H1 (cell line): ENCODE measurements at regions not wholly inside any gene's neighbourhood (a gene's known extent, or its start where the extent isn't known, plus 50 kb on each side); places are given as distances from the start of the nearest gene placed in this dataset.

Experiments used
- CTCF ChIA-PET: fragments of 300-600 bp; sonication (Branson Sonifier 250); formaldehyde crosslinking; loops from one replicate; lab custom pipeline; 2021; ENCODE audit not compliant: partially characterized antibody; lab: Charles Lee
- POLR2A ChIA-PET: fragments of 300-600 bp; sonication (Branson Sonifier 250); formaldehyde crosslinking; loops from one replicate; lab custom pipeline; 2021; ENCODE audit warnings: inconsistent platforms; ENCODE audit not compliant: partially characterized antibody; lab: Charles Lee
- DNase-seq, 2 experiments: peaks; one replicate each; pipeline versions ENCODE4 v3.0.0 to v3.0.0-alpha.2; 2010 to 2022; ENCODE audit warnings: low spot score in 2 of 2, low read depth in 1 of 2, mixed read lengths in 1 of 2
- FAIRE-seq: peaks from 2 replicates; lab custom pipeline; 2011; peaks lifted over from hg19 to GRCh38; lab: Jason Lieb, UNC
- H2AFZ ChIP-seq: 2 replicates; pipeline ENCODE4 v1.8.1; 2012; ENCODE audit warnings: low read length, inconsistent platforms
- H2AK5ac ChIP-seq: 2 replicates; pipeline ENCODE4 v1.6.1; 2013; ENCODE audit warnings: low read depth, low read length
- H2BK120ac ChIP-seq: replicated peaks from 2 replicates; pipeline ENCODE3; 2013; ENCODE audit warnings: low read depth, low read length, inconsistent platforms
- H2BK12ac ChIP-seq: 2 replicates; pipeline ENCODE4 v1.6.1; 2013; ENCODE audit warnings: low read depth, low read length
- H2BK15ac ChIP-seq: 2 replicates; pipeline ENCODE4 v1.6.1; 2013; ENCODE audit warnings: low read length
- H2BK20ac ChIP-seq: 2 replicates; pipeline ENCODE4 v1.6.1; 2013; ENCODE audit warnings: low read length
- H2BK5ac ChIP-seq: 2 replicates; pipeline ENCODE4 v1.6.1; 2013; ENCODE audit warnings: low read depth, low read length
- H3K14ac ChIP-seq: 2 replicates; pipeline ENCODE4 v1.6.1; 2013; ENCODE audit warnings: inconsistent platforms; ENCODE audit not compliant: insufficient read length
- H3K18ac ChIP-seq: 2 replicates; pipeline ENCODE4 v1.6.1; 2013; ENCODE audit warnings: low read length; ENCODE audit errors: extremely low read depth
- H3K23ac ChIP-seq: 2 replicates; pipeline ENCODE4 v1.6.1; 2013; ENCODE audit warnings: inconsistent platforms; ENCODE audit not compliant: insufficient read length
- H3K23me2 ChIP-seq: 2 replicates; pipeline ENCODE4 v1.6.1; 2013; ENCODE audit warnings: low read depth, low read length
- H3K27ac ChIP-seq: 2 replicates; pipeline ENCODE4 v1.6.1; 2011; ENCODE audit warnings: low read depth, low read length, inconsistent platforms
- H3K27me3 ChIP-seq, 4 experiments: replicated peaks in 1 of 4; 1 replicate in 1 of 4; 2 replicates in 3 of 4; pipeline versions ENCODE4 v1.6.1 to v1.8.1; 2011 to 2013; ENCODE audit warnings: low read length in 3 of 4, mild to moderate bottlenecking in 3 of 4, inconsistent platforms in 2 of 4, mixed read lengths in 2 of 4, moderate library complexity in 1 of 4; ENCODE audit not compliant: control insufficient read depth in 3 of 4, insufficient read depth in 3 of 4; ENCODE audit errors: extremely low read depth in 1 of 4
- H3K36me3 ChIP-seq, 4 experiments: 2 replicates each; pipeline versions ENCODE4 v1.6.1 to v1.8.1; 2011 to 2013; ENCODE audit warnings: mild to moderate bottlenecking in 4 of 4, low read length in 3 of 4, moderate library complexity in 2 of 4, control low read depth in 1 of 4, inconsistent platforms in 1 of 4; ENCODE audit not compliant: insufficient read depth in 4 of 4, control insufficient read depth in 2 of 4
- H3K4ac ChIP-seq: replicated peaks from 2 replicates; pipeline ENCODE3; 2013; ENCODE audit warnings: low read length, low read depth, mixed read lengths, inconsistent platforms; ENCODE audit not compliant: insufficient read length
- H3K4me1 ChIP-seq, 4 experiments: replicated peaks in 1 of 4; 1 replicate in 1 of 4; 2 replicates in 3 of 4; pipeline versions ENCODE4 v1.6.1 to v1.8.1; 2011 to 2013; ENCODE audit warnings: low read length in 3 of 4, inconsistent platforms in 2 of 4, mixed read lengths in 1 of 4; ENCODE audit not compliant: insufficient read depth in 4 of 4, control insufficient read depth in 3 of 4
- H3K4me2 ChIP-seq, 2 experiments: 2 replicates each; pipeline versions ENCODE4 v1.6.1 to v1.8.1; 2011 to 2013; ENCODE audit warnings: low read depth in 2 of 2, low read length in 2 of 2, control low read depth in 1 of 2, inconsistent platforms in 1 of 2, mild to moderate bottlenecking in 1 of 2; ENCODE audit not compliant: insufficient read depth in 1 of 2
- H3K4me3 ChIP-seq, 4 experiments: fragments of 200-600, 300-600 bp in 1 of 4; sonication (generic), shearing (Covaris generic), sonication (Bioruptor Twin) in 1 of 4; 2 replicates each; pipeline versions ENCODE4 v1.5.1 to v1.8.1; 2011 to 2016; ENCODE audit warnings: low read length in 4 of 4, low read depth in 3 of 4, control low read depth in 2 of 4, inconsistent platforms in 2 of 4, mild to moderate bottlenecking in 2 of 4, mixed read lengths in 1 of 4, moderate library complexity in 1 of 4; ENCODE audit not compliant: insufficient read depth in 2 of 4; ENCODE audit errors: extremely low read depth in 1 of 4
- H3K56ac ChIP-seq: replicated peaks from 2 replicates; pipeline ENCODE3; 2013; ENCODE audit warnings: low read depth, mild to moderate bottlenecking, mixed read lengths, low read length, inconsistent platforms; ENCODE audit not compliant: insufficient read length
- H3K79me1 ChIP-seq: 2 replicates; pipeline ENCODE4 v1.6.1; 2013; ENCODE audit warnings: low read depth, low read length, control low read depth
- H3K79me2 ChIP-seq, 2 experiments: 2 replicates each; pipeline versions ENCODE4 v1.6.1 to v1.8.1; 2012 to 2013; ENCODE audit warnings: low read length in 2 of 2, mild to moderate bottlenecking in 2 of 2, inconsistent platforms in 1 of 2; ENCODE audit not compliant: insufficient read depth in 2 of 2, control insufficient read depth in 1 of 2
- H3K9ac ChIP-seq, 4 experiments: replicated peaks in 1 of 4; 1 replicate in 1 of 4; 2 replicates in 3 of 4; pipeline versions ENCODE4 v1.6.1 to v1.8.1; 2011 to 2013; ENCODE audit warnings: low read depth in 3 of 4, low read length in 3 of 4, control low read depth in 2 of 4, mild to moderate bottlenecking in 2 of 4, moderate library complexity in 2 of 4, inconsistent platforms in 1 of 4; ENCODE audit errors: extremely low read depth in 1 of 4
- H3K9me3 ChIP-seq, 2 experiments: 2 replicates each; pipeline versions ENCODE4 v1.6.1 to v1.8.1; 2012 to 2013; ENCODE audit warnings: mild to moderate bottlenecking in 2 of 2, moderate library complexity in 2 of 2, control low read depth in 1 of 2, inconsistent platforms in 1 of 2, low read depth in 1 of 2, low read length in 1 of 2, mixed read lengths in 1 of 2; ENCODE audit not compliant: insufficient read depth in 2 of 2
- H4K20me1 ChIP-seq, 2 experiments: replicated peaks in 1 of 2; 2 replicates each; pipeline versions ENCODE3 to v1.8.1; 2011 to 2013; ENCODE audit warnings: inconsistent platforms in 2 of 2, low read length in 2 of 2, mild to moderate bottlenecking in 1 of 2; ENCODE audit not compliant: insufficient read depth in 2 of 2, control insufficient read depth in 1 of 2
- H4K5ac ChIP-seq: 2 replicates; pipeline ENCODE4 v1.6.1; 2013; ENCODE audit warnings: low read length, low read depth, mixed read lengths, inconsistent platforms; ENCODE audit not compliant: insufficient read length
- H4K8ac ChIP-seq: 2 replicates; pipeline ENCODE4 v1.8.0; 2013; ENCODE audit warnings: mild to moderate bottlenecking, moderate library complexity, low read length, inconsistent platforms; ENCODE audit not compliant: insufficient read depth; ENCODE audit errors: extremely low read depth
- H4K91ac ChIP-seq: replicated peaks from 2 replicates; pipeline ENCODE3; 2013; ENCODE audit warnings: low read length, mixed read lengths, inconsistent platforms; ENCODE audit not compliant: insufficient read length
- CBX8 ChIP-seq: fragments of 300-800, 300-1000 bp; sonication (generic); IDR thresholded peaks from 2 replicates; pipeline ENCODE4 v1.7.1; 2016; ENCODE audit warnings: low read depth, low read length, borderline replicate concordance
- FOSL1 ChIP-seq: IDR thresholded peaks from 2 replicates; pipeline ENCODE4 v1.6.1; 2011; ENCODE audit warnings: mild to moderate bottlenecking, low read depth, low read length, moderate library complexity; ENCODE audit not compliant: insufficient read depth
- GABPA ChIP-seq: IDR thresholded peaks from 2 replicates; pipeline ENCODE4 v1.6.1; 2011; ENCODE audit warnings: mild to moderate bottlenecking, low read length, moderate library complexity, borderline replicate concordance; ENCODE audit not compliant: insufficient read depth
- HDAC2 ChIP-seq, 2 experiments: fragments of 300-600 bp in 1 of 2; sonication (generic) in 1 of 2; IDR thresholded peaks; 2 replicates each; pipeline ENCODE4 v1.6.1; 2011 to 2012; ENCODE audit warnings: low read depth in 2 of 2, low read length in 2 of 2, mild to moderate bottlenecking in 2 of 2, moderate library complexity in 2 of 2, borderline replicate concordance in 1 of 2, inconsistent platforms in 1 of 2
- JUN ChIP-seq: IDR thresholded peaks from 2 replicates; pipeline ENCODE4 v1.6.1; 2011; ENCODE audit warnings: low read depth, mild to moderate bottlenecking, improper control_type of control experiment, low read length
- NANOG ChIP-seq: IDR thresholded peaks from 2 replicates; pipeline ENCODE4 v1.6.1; 2011; ENCODE audit warnings: low read length, low read depth, mild to moderate bottlenecking, inconsistent platforms; ENCODE audit not compliant: insufficient read depth, poor library complexity, severe bottlenecking
- POLR2AphosphoS5 ChIP-seq: IDR thresholded peaks from 2 replicates; pipeline ENCODE4 v1.6.1; 2011; ENCODE audit warnings: low read depth, low read length
- RFX5 ChIP-seq: IDR thresholded peaks from 2 replicates; pipeline ENCODE4 v1.6.1; 2011; ENCODE audit warnings: low read depth, low read length, improper control_type of control experiment, borderline replicate concordance
- RNF2 ChIP-seq: fragments of 200-900, 300-1000 bp; sonication (generic); IDR thresholded peaks from 2 replicates; pipeline ENCODE4 v1.7.1; 2016; ENCODE audit warnings: borderline replicate concordance, low read depth, mild to moderate bottlenecking, antibody characterized with exemption, low read length; ENCODE audit not compliant: poor library complexity, severe bottlenecking; ENCODE audit errors: missing control alignments
- SIN3A ChIP-seq, 2 experiments: IDR thresholded peaks in 1 of 2; conservative IDR thresholded peaks in 1 of 2; 2 replicates each; pipeline ENCODE4 v1.6.1; 2011 to 2012; ENCODE audit warnings: low read length in 2 of 2, improper control_type of control experiment in 1 of 2, low read depth in 1 of 2, mild to moderate bottlenecking in 1 of 2
- SRF ChIP-seq: IDR thresholded peaks from 2 replicates; pipeline ENCODE4 v1.6.1; 2011; ENCODE audit warnings: mild to moderate bottlenecking, low read depth, low read length, moderate library complexity
- SUZ12 ChIP-seq: fragments of 200-600 bp; sonication (generic); IDR thresholded peaks from 2 replicates; pipeline ENCODE4 v1.6.1; 2012; ENCODE audit warnings: mild to moderate bottlenecking, inconsistent platforms, low read length, moderate library complexity, mixed read lengths
- TAF7 ChIP-seq: optimal IDR thresholded peaks from 2 replicates; pipeline ENCODE3; 2011; ENCODE audit warnings: low read depth, mild to moderate bottlenecking, inconsistent platforms, low read length, moderate library complexity, borderline replicate concordance
- WGBS, 2 experiments: shearing (Covaris generic) in 1 of 2; methylation state at CpG; one replicate each; pipeline versions ENCODE4 v1.1.6 to v1.1.7; 2013 to 2015; ENCODE audit warnings: low lambda C conversion rate in 2 of 2, mixed read lengths in 2 of 2, inconsistent platforms in 1 of 2, low coverage in 1 of 2, missing lambda C conversion rate in 1 of 2; ENCODE audit not compliant: insufficient replicate concordance in 2 of 2, insufficient coverage in 1 of 2, insufficient read length in 1 of 2; ENCODE audit errors: extremely low coverage in 1 of 2, missing lambda C conversion rate in 1 of 2; 5-methylcytosine and 5-hydroxymethylcytosine counted together

DNA sequence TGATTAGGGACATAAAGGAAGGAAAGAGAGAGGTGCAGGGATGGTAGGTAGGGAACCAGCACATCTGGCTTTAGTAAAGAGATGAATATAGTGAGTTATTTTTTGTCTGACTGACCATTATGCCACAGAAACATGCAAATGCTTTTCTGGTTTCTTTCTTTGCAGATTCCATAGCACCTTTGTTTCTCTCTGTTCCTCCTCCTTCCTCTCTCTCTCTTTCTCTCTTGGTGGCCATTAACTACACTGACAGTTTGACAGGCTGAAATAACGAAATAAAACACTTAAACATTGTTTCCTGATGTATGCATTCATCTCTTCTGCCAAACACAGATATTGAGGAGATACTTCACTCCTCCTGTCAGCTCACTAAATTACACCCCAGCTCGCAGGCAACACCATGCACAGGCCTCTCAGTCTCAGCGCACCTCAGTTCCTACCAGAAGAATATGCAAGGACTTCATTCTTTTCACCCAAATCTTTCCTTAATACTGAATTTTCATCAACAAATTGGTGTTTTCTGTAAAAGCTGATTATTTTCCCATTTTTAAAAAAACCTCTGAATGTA is 406.9 kb upstream of the SOX5 start:
- Histone ChIP-seq H3K23ac (no peak overlapping the region), H3K27me3 (no peaks in the 10 kb centered on the region), H3K79me2 (no peaks in the 10 kb centered on the region), H3K4me2 (no peak overlapping the region), H2AK5ac (no peak overlapping the region), H3K23me2 (no peaks in the 10 kb centered on the region), H3K9ac (no peak overlapping the region), H3K4ac (no peak overlapping the region), H3K18ac (no peak overlapping the region), H2BK5ac (no peak overlapping the region), H2BK15ac (no peak overlapping the region), H3K9me3 (no peaks in the 10 kb centered on the region), H4K91ac (no peak overlapping the region), H2BK20ac (no peak overlapping the region), H2AFZ (no peak overlapping the region), H2BK120ac (no peak overlapping the region), H3K4me3 (no peak overlapping the region), H3K56ac (no peak overlapping the region), H4K8ac (no peak overlapping the region), H4K20me1 (no peaks in the 10 kb centered on the region), H3K79me1 (no peaks in the 10 kb centered on the region), H3K27ac (no peak overlapping the region), H3K14ac (no peak overlapping the region), H3K4me1 (peaks cover 0 to 2% (median 1%) of the 10 kb centered on the region in 4 experiments; a peak in 2 of 7 replicates), H2BK12ac (no peak overlapping the region), H4K5ac (no peak overlapping the region), H3K36me3 (no peaks in the 10 kb centered on the region)
- DNase-seq (no peak), FAIRE-seq (no peak)
- WGBS, 2 experiments, result 92% methylated on average over 3 of the region's 3 CpGs; no CpG with 5 or more reads in 1 of the 2 experiments
- CTCF ChIA-PET, result no interaction called here
- POLR2A ChIA-PET, result no interaction called here
- no peak for TF ChIP-seq CBX8
- no peak for TF ChIP-seq SIN3A (conservative IDR thresholded peaks at IDR 0.05 in 1 of 2, IDR thresholded peaks at IDR 0.05 in 1 of 2; ENCODE audit: low read depth in 1 of 2, low read length in 2 of 2)
- TF ChIP-seq RFX5, result no peak
- no peak for TF ChIP-seq FOSL1
- no peak for TF ChIP-seq NANOG
- TF ChIP-seq TAF7, result no peak
- no peak for TF ChIP-seq SRF
- no peak for TF ChIP-seq GABPA
- TF ChIP-seq RNF2, result no peak
- TF ChIP-seq JUN, result no peak
- no peak for TF ChIP-seq SUZ12
- TF ChIP-seq POLR2AphosphoS5, result no peak
- no peak for TF ChIP-seq HDAC2 (IDR thresholded peaks at IDR 0.05; ENCODE audit: borderline replicate concordance in 1 of 2, low read depth in 2 of 2, low read length in 2 of 2)
